IMR-90 (cell line): ENCODE measurements at regions not wholly inside any gene's neighbourhood (a gene's known extent, or its start where the extent isn't known, plus 50 kb on each side); places are given as distances from the start of the nearest gene placed in this dataset.

Experiments
- ATAC-seq: fragments of 200-7000 bp; cut with Tn5 transposase; 2 replicates; pipeline ENCODE4 v1.9.1; 2020; ENCODE audit warnings: low read depth, mild to moderate bottlenecking, moderate library complexity
- BruUV-seq: library from RNA; stranded (reverse); fragments of 400-500 nt; replicated peaks from 2 replicates; lab custom pipeline; 2021; lab: Mats Ljungman, UMichigan
- CTCF ChIA-PET: fragments of 300-600 bp; formaldehyde crosslinking; extraction: SDS; loops from one replicate; lab custom pipeline; 2021; ENCODE audit warnings: antibody characterized with exemption; lab: Yijun Ruan, JAX
- POLR2A ChIA-PET: fragments of 300-600 bp; sonication (Branson Sonifier 250); formaldehyde crosslinking; loops from one replicate; lab custom pipeline; 2022; ENCODE audit warnings: antibody characterized with exemption; ENCODE audit not compliant: unreplicated experiment; lab: Charles Lee
- DNase-seq: peaks from one replicate; pipeline ENCODE4 v3.0.0; 2013
- H2AFZ ChIP-seq: replicated peaks from 2 replicates; pipeline ENCODE3; 2013; ENCODE audit warnings: low read length, mild to moderate bottlenecking; ENCODE audit not compliant: poor library complexity
- H2AK5ac ChIP-seq: 2 replicates; pipeline ENCODE4 v1.6.1; 2013; ENCODE audit warnings: low read depth, low read length, inconsistent platforms
- H2AK9ac ChIP-seq: replicated peaks from 2 replicates; pipeline ENCODE3; 2013; ENCODE audit warnings: mild to moderate bottlenecking, low read depth, low read length, moderate library complexity; ENCODE audit not compliant: poor library complexity
- H2BK120ac ChIP-seq: 2 replicates; pipeline ENCODE4 v1.6.1; 2013; ENCODE audit warnings: low read depth, low read length, inconsistent platforms
- H2BK15ac ChIP-seq: 3 replicates; pipeline ENCODE4 v1.6.1; 2013; ENCODE audit warnings: low read depth, low read length, inconsistent platforms
- H2BK20ac ChIP-seq: 2 replicates; pipeline ENCODE4 v1.6.1; 2013; ENCODE audit warnings: low read depth, mild to moderate bottlenecking, inconsistent platforms, low read length, moderate library complexity
- H2BK5ac ChIP-seq: 2 replicates; pipeline ENCODE4 v1.6.1; 2013; ENCODE audit warnings: mild to moderate bottlenecking, low read depth, low read length, inconsistent platforms; ENCODE audit not compliant: poor library complexity, severe bottlenecking
- H3K14ac ChIP-seq: replicated peaks from 2 replicates; pipeline ENCODE4 v1.6.1; 2013; ENCODE audit warnings: low read depth, low read length, inconsistent platforms
- H3K18ac ChIP-seq: 2 replicates; pipeline ENCODE4 v1.6.1; 2013; ENCODE audit warnings: low read depth, low read length, control low read depth
- H3K23ac ChIP-seq: 2 replicates; pipeline ENCODE4 v1.6.1; 2013; ENCODE audit warnings: low read depth, low read length, inconsistent platforms
- H3K27ac ChIP-seq: 2 replicates; pipeline ENCODE4 v1.5.1; 2013; ENCODE audit warnings: mild to moderate bottlenecking, control low read depth, low read length; ENCODE audit not compliant: insufficient read depth
- H3K27me3 ChIP-seq: 2 replicates; pipeline ENCODE4 v1.6.1; 2013; ENCODE audit warnings: low read length; ENCODE audit not compliant: control insufficient read depth, insufficient read depth
- H3K36me3 ChIP-seq: 2 replicates; pipeline ENCODE4 v1.6.1; 2013; ENCODE audit warnings: low read length, mixed read lengths; ENCODE audit not compliant: control insufficient read depth, insufficient read depth
- H3K4ac ChIP-seq: 2 replicates; pipeline ENCODE4 v1.6.1; 2013; ENCODE audit warnings: low read depth, low read length, inconsistent platforms
- H3K4me1 ChIP-seq: 2 replicates; pipeline ENCODE4 v1.6.1; 2013; ENCODE audit warnings: low read length, mixed read lengths; ENCODE audit not compliant: control insufficient read depth, insufficient read depth
- H3K4me2 ChIP-seq: 2 replicates; pipeline ENCODE4 v1.6.1; 2013; ENCODE audit warnings: low read depth, mild to moderate bottlenecking, control low read depth, low read length, moderate library complexity
- H3K4me3 ChIP-seq: 2 replicates; pipeline ENCODE4 v1.5.1; 2013; ENCODE audit warnings: low read depth, mild to moderate bottlenecking, control low read depth, low read length, moderate library complexity; ENCODE audit not compliant: insufficient read depth
- H3K56ac ChIP-seq: 2 replicates; pipeline ENCODE4 v1.6.1; 2013; ENCODE audit warnings: low read length, inconsistent platforms; ENCODE audit not compliant: insufficient read depth; ENCODE audit errors: extremely low read depth
- H3K79me1 ChIP-seq, 2 experiments: 2 replicates each; pipeline ENCODE4 v1.6.1; 2013; ENCODE audit warnings: low read length in 2 of 2, inconsistent platforms in 1 of 2, low read depth in 1 of 2
- H3K9ac ChIP-seq: 2 replicates; pipeline ENCODE4 v1.6.1; 2013; ENCODE audit warnings: low read depth, low read length, control low read depth
- H3K9me1 ChIP-seq: 2 replicates; pipeline ENCODE4 v1.6.1; 2013; ENCODE audit warnings: low read length, inconsistent platforms; ENCODE audit not compliant: insufficient read depth
- H3K9me3 ChIP-seq: 2 replicates; pipeline ENCODE4 v1.6.1; 2013; ENCODE audit warnings: low read length; ENCODE audit not compliant: control insufficient read depth, insufficient read depth
- H4K20me1 ChIP-seq: 2 replicates; pipeline ENCODE4 v1.6.1; 2013; ENCODE audit warnings: low read length, inconsistent platforms; ENCODE audit not compliant: insufficient read depth
- H4K5ac ChIP-seq: 2 replicates; pipeline ENCODE4 v1.6.1; 2013; ENCODE audit warnings: mild to moderate bottlenecking, low read depth, low read length, control low read depth
- H4K8ac ChIP-seq, 2 experiments: 2 replicates each; pipeline ENCODE4 v1.6.1; 2013; ENCODE audit warnings: low read depth in 2 of 2, low read length in 2 of 2, control low read depth in 1 of 2, inconsistent platforms in 1 of 2
- H4K91ac ChIP-seq: 2 replicates; pipeline ENCODE4 v1.6.1; 2013; ENCODE audit warnings: low read depth, low read length, inconsistent platforms; ENCODE audit not compliant: insufficient read depth
- BHLHE40 ChIP-seq: fragments of 150-350 bp; IDR thresholded peaks from 2 replicates; pipeline ENCODE4 v1.6.1; 2016; ENCODE audit warnings: mild to moderate bottlenecking, low read depth, low read length
- CEBPB ChIP-seq: IDR thresholded peaks from 2 replicates; pipeline ENCODE4 v1.6.1; 2012; ENCODE audit warnings: low read depth, low read length, improper control_type of control experiment
- CHD1 ChIP-seq: IDR thresholded peaks from 2 replicates; pipeline ENCODE4 v1.6.1; 2012; ENCODE audit warnings: low read depth, low read length, improper control_type of control experiment
- FOS ChIP-seq: fragments of 150-350 bp; IDR thresholded peaks from 2 replicates; pipeline ENCODE4 v1.6.1; 2016; ENCODE audit warnings: low read depth, low read length
- MAFK ChIP-seq: IDR thresholded peaks from 2 replicates; pipeline ENCODE4 v1.6.1; 2012; ENCODE audit warnings: low read depth, low read length, improper control_type of control experiment
- MAZ ChIP-seq: IDR thresholded peaks from 2 replicates; pipeline ENCODE4 v1.6.1; 2012; ENCODE audit warnings: low read depth, mild to moderate bottlenecking, low read length, improper control_type of control experiment, moderate library complexity, borderline replicate concordance
- MXI1 ChIP-seq: IDR thresholded peaks from 2 replicates; pipeline ENCODE4 v1.6.1; 2012; ENCODE audit warnings: low read depth, mild to moderate bottlenecking, low read length, moderate library complexity, borderline replicate concordance
- RAD21 ChIP-seq: IDR thresholded peaks from 2 replicates; pipeline ENCODE4 v1.6.1; 2012; ENCODE audit warnings: low read length, improper control_type of control experiment
- RFX5 ChIP-seq: IDR thresholded peaks from 2 replicates; pipeline ENCODE4 v1.8.0; 2012; ENCODE audit warnings: low read depth, mild to moderate bottlenecking, low read length, moderate library complexity
- SMC3 ChIP-seq: fragments of 150-350 bp; IDR thresholded peaks from 2 replicates; pipeline ENCODE4 v1.6.1; 2016; ENCODE audit warnings: low read depth, mild to moderate bottlenecking, antibody characterized with exemption, low read length, moderate library complexity
- WGBS, 2 experiments: methylation state at CpG; one replicate each; pipeline versions ENCODE4 v1.1.5 to v1.1.7; 2013; ENCODE audit warnings: missing lambda C conversion rate in 2 of 2; ENCODE audit not compliant: insufficient read length in 1 of 2; ENCODE audit errors: extremely low coverage in 2 of 2; 5-methylcytosine and 5-hydroxymethylcytosine counted together
- dilution Hi-C: fragments of 300-500 bp; cut with HindIII; formaldehyde crosslinking; loops from one replicate; pipeline ENCODE4 v1.14.3; 2018; ENCODE audit warnings: low sequenced_read_pairs; ENCODE audit not compliant: unreplicated experiment
- in situ Hi-C: fragments of 300-500 bp; cut with MboI; formaldehyde crosslinking; loops from 3 replicates; pipeline ENCODE4 v1.14.3; 2019; ENCODE audit warnings: low sequenced_read_pairs, inconsistent platforms, mixed read lengths
- intact Hi-C: fragments of 100-400 bp; cut with micrococcal nuclease; formaldehyde crosslinking; loops from 2 replicates; pipeline ENCODE4 v1.10.0; 2022
- TF ChIP-seq, protein P1 (sequence below): conservative IDR thresholded peaks from 2 replicates; pipeline ENCODE4 v1.5.1; 2012; ENCODE audit warnings: mild to moderate bottlenecking, low read depth, low read length, improper control_type of control experiment

DNA sequence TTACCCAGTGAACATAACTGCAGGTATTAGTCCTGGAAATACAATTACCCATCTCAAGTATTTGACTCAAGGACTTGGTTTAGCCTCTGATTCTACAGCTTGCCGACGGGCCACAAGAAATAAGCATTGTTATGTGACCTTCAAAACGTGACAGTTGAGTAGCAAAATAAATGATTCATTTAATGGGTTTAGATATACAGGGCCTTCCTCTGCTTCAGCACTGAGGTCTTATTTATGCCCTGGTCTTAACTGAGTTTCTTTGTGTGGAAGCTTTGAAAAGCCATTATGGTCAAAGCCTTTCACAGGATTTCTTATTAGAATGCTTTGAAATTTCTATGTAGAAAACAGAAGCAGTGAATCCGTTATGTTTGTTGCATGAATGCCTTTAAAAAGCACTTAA is 899.2 kb upstream of the API5 start:
- ChIA-PET POLR2A (no interaction called here), CTCF (no interaction called here)
- H3K14ac ChIP-seq = no peak overlapping the region
- H3K4me1 ChIP-seq = no peaks in the 10 kb centered on the region
- in situ Hi-C loops = no loop called here
- no peaks in the 10 kb centered on the region for H3K9me1 ChIP-seq
- no peak overlapping the region for H2AK5ac ChIP-seq
- H2BK20ac ChIP-seq = no peak overlapping the region
- H4K20me1 ChIP-seq = no peaks in the 10 kb centered on the region
- no peak overlapping the region for H3K27ac ChIP-seq
- no peak overlapping the region for H3K4me2 ChIP-seq
- no peak overlapping the region for H3K18ac ChIP-seq
- no peak overlapping the region for H2BK120ac ChIP-seq
- no peak overlapping the region for H3K23ac ChIP-seq
- no peaks in the 10 kb centered on the region for H3K36me3 ChIP-seq
- no peak overlapping the region for H3K4ac ChIP-seq
- no TSS peak for BruUV-seq
- intact Hi-C loops = no loop called here
- WGBS, 2 experiments = no CpG with 5 or more reads among the region's 4 CpGs
- H2BK5ac ChIP-seq = no peak overlapping the region
- peaks cover 2% of the 10 kb centered on the region for H3K9me3 ChIP-seq
- H3K9ac ChIP-seq = no peak overlapping the region
- H3K56ac ChIP-seq = no peak overlapping the region
- H4K5ac ChIP-seq = no peak overlapping the region
- DNase-seq (no peak), ATAC-seq (no peak)
- no peak overlapping the region for H3K4me3 ChIP-seq
- TF ChIP-seq, protein P1, sequence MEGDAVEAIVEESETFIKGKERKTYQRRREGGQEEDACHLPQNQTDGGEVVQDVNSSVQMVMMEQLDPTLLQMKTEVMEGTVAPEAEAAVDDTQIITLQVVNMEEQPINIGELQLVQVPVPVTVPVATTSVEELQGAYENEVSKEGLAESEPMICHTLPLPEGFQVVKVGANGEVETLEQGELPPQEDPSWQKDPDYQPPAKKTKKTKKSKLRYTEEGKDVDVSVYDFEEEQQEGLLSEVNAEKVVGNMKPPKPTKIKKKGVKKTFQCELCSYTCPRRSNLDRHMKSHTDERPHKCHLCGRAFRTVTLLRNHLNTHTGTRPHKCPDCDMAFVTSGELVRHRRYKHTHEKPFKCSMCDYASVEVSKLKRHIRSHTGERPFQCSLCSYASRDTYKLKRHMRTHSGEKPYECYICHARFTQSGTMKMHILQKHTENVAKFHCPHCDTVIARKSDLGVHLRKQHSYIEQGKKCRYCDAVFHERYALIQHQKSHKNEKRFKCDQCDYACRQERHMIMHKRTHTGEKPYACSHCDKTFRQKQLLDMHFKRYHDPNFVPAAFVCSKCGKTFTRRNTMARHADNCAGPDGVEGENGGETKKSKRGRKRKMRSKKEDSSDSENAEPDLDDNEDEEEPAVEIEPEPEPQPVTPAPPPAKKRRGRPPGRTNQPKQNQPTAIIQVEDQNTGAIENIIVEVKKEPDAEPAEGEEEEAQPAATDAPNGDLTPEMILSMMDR = no peak
- TF ChIP-seq FOS (no peak), MAFK (no peak), CEBPB (no peak), MAZ (no peak), MXI1 (no peak), BHLHE40 (no peak), CHD1 (no peak), SMC3 (no peak), RAD21 (no peak), RFX5 (no peak)
- dilution Hi-C loops = no loop called here
- H3K79me1 ChIP-seq = no peaks in the 10 kb centered on the region
- no peak overlapping the region for H2AFZ ChIP-seq
- no peak overlapping the region for H2BK15ac ChIP-seq
- H4K8ac ChIP-seq = no peak overlapping the region
- H4K91ac ChIP-seq = no peak overlapping the region
- no peaks in the 10 kb centered on the region for H3K27me3 ChIP-seq
- no peak overlapping the region for H2AK9ac ChIP-seq
